ENCODE measurements at regions not wholly inside any gene's neighbourhood (a gene's known extent, or its start where the extent isn't known, plus 50 kb on each side); places are given as distances from the start of the nearest gene placed in this dataset.

- DNase-seq (ENCODE audit: low read depth), result no peak
Observed at GRCh38 chr19:30153326-30154210, 211.5 kb downstream of the URI1 start.

GRCh38 chr19:30154410-30154809 lies 212.4 kb downstream of the URI1 start:
- no peak for DNase-seq (ENCODE audit: low read depth)

GRCh38 chr19:30155381-30156200 lies 213.6 kb downstream of the URI1 start:
- no peak for DNase-seq (ENCODE audit: low read depth)

GRCh38 chr19:30156646-30157045 lies 214.6 kb downstream of the URI1 start:
- no peak for DNase-seq (ENCODE audit: low read depth)

- DNase-seq (ENCODE audit: low read depth), result no peak
Observed at GRCh38 chr19:30158067-30158892, 213.9 kb upstream of the ZNF536 start.

GRCh38 chr19:30158893-30159245 lies 213.3 kb upstream of the ZNF536 start:
- DNase-seq (ENCODE audit: low read depth), result no peak

- DNase-seq (ENCODE audit: low read depth), result no peak
Observed at GRCh38 chr19:30159636-30160035, 212.5 kb upstream of the ZNF536 start.

GRCh38 chr19:30160426-30160825 lies 211.8 kb upstream of the ZNF536 start:
- no peak for DNase-seq (ENCODE audit: low read depth)

- DNase-seq (ENCODE audit: low read depth), result no peak
Observed at GRCh38 chr19:30161021-30161655, 211.0 kb upstream of the ZNF536 start.

- DNase-seq (ENCODE audit: low read depth), result no peak
Observed at GRCh38 chr19:30161770-30162169, 210.4 kb upstream of the ZNF536 start.

- DNase-seq (ENCODE audit: low read depth), result no peak
Observed at GRCh38 chr19:30162718-30163117, 209.5 kb upstream of the ZNF536 start.

- no peak for DNase-seq (ENCODE audit: low read depth)
Observed at GRCh38 chr19:30163663-30164062, 208.5 kb upstream of the ZNF536 start.

GRCh38 chr19:30165228-30165813 lies 206.9 kb upstream of the ZNF536 start:
- no peak for DNase-seq (ENCODE audit: low read depth)

GRCh38 chr19:30167206-30167868 lies 204.8 kb upstream of the ZNF536 start:
- DNase-seq (ENCODE audit: low read depth), result no peak

GRCh38 chr19:30167976-30168635 lies 204.1 kb upstream of the ZNF536 start:
- no peak for DNase-seq (ENCODE audit: low read depth)

- no peak for DNase-seq (ENCODE audit: low read depth)
Observed at GRCh38 chr19:30168760-30169159, 203.4 kb upstream of the ZNF536 start.

- DNase-seq (ENCODE audit: low read depth), result no peak
Observed at GRCh38 chr19:30169196-30169900, 202.8 kb upstream of the ZNF536 start.

GRCh38 chr19:30170081-30170480 lies 202.1 kb upstream of the ZNF536 start:
- no peak for DNase-seq (ENCODE audit: low read depth)

- no peak for DNase-seq (ENCODE audit: low read depth)
Observed at GRCh38 chr19:30170495-30171137, 201.6 kb upstream of the ZNF536 start.
